ENCODE measurements at regions not wholly inside any gene's neighbourhood (a gene's known extent, or its start where the extent isn't known, plus 50 kb on each side); places are given as distances from the start of the nearest gene placed in this dataset.

DNA sequence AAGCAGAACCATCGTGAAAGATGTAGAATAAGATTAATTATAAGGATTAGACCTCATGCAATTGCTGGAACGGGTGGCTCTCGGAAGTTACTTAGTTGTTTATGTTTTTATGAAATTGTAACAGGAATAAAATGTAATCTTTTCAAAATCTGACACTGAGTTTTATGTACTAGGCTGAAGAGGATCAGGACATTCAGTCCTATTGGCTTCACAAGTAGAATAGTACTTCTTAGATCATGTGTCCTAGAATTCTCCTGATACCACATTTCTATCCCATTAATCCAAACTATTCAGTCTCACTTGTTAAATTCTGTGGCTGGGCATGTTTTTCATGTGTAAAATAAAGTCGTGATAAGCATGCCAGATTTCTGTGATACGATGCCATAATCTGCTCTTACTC lies 423.5 kb upstream of the OR4E1 start:
- TF ChIP-seq, protein P1, sequence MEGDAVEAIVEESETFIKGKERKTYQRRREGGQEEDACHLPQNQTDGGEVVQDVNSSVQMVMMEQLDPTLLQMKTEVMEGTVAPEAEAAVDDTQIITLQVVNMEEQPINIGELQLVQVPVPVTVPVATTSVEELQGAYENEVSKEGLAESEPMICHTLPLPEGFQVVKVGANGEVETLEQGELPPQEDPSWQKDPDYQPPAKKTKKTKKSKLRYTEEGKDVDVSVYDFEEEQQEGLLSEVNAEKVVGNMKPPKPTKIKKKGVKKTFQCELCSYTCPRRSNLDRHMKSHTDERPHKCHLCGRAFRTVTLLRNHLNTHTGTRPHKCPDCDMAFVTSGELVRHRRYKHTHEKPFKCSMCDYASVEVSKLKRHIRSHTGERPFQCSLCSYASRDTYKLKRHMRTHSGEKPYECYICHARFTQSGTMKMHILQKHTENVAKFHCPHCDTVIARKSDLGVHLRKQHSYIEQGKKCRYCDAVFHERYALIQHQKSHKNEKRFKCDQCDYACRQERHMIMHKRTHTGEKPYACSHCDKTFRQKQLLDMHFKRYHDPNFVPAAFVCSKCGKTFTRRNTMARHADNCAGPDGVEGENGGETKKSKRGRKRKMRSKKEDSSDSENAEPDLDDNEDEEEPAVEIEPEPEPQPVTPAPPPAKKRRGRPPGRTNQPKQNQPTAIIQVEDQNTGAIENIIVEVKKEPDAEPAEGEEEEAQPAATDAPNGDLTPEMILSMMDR (IDR thresholded peaks at IDR 0.05; ENCODE audit: low read depth, low read length), result no peak
- Histone ChIP-seq H3K4me3 (no peak overlapping the region), H3K36me3 (no peaks in the 10 kb centered on the region), H3K4me1 (ENCODE audit: low read depth) (no peaks in the 10 kb centered on the region), H3K27me3 (peaks cover 6% of the 10 kb centered on the region), H3K27ac (no peak overlapping the region), H3K9me3 (ENCODE audit: low read depth) (no peaks in the 10 kb centered on the region)
- DNase-seq (ENCODE audit: low read depth in 1 of 2, low spot score in 1 of 2), result no peak

DNA sequence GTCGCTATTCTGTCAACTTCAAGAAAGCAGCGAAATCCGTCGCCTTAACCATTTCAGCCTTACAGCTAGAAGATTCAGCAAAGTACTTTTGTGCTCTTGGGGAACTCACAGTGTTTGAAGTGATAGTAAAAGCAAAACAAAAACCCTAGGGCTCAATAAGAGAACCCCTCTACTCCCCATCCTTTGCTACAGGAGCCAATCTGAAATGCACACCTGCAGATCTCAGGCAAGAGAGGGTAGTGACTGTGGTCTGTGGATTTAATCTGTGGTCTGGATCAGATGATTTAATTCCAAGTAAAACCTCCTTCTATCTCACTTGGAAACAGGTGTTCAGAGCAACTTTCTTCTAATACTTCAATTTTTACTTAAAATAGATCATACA lies 422.9 kb upstream of the OR4E1 start:
- Histone ChIP-seq H3K27me3 (peaks cover 6% of the 10 kb centered on the region), H3K27ac (no peak overlapping the region), H3K9me3 (ENCODE audit: low read depth) (no peaks in the 10 kb centered on the region), H3K36me3 (no peaks in the 10 kb centered on the region), H3K4me1 (ENCODE audit: low read depth) (no peaks in the 10 kb centered on the region), H3K4me3 (no peak overlapping the region)
- TF ChIP-seq, protein P1 (IDR thresholded peaks at IDR 0.05; ENCODE audit: low read depth, low read length), result no peak
- DNase-seq (ENCODE audit: low read depth in 1 of 2, low spot score in 1 of 2), result no peak

DNA sequence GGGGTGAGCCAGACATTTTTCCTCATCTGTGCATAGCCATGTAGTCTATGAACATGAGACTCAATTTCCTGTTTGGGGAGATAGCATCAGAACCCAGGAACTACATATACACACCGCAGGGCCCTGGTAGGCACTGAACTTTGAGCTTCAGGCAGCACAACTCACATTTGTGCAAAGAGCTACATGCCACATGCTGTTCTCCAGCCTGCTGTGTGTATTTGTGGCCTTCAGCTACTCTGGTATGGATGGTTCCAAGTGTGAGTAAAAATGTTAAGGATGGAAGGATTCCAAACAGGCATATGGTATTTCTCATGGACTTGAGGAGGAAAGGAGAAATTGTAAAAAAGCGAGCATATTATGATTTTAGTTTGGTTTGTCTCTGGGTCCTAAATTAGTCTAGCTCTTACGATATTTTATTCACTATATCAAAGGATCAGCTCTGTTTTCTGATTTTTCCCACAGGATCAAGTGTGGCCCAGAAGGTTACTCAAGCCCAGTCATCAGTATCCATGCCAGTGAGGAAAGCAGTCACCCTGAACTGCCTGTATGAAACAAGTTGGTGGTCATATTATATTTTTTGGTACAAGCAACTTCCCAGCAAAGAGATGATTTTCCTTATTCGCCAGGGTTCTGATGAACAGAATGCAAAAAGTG lies 422.4 kb upstream of the OR4E1 start:
- peak in 1 of 2 donors; percentile 16 for DNase-seq (ENCODE audit: low read depth in 1 of 2, low spot score in 1 of 2)
- Histone ChIP-seq H3K27ac (no peak overlapping the region), H3K4me3 (no peak overlapping the region), H3K36me3 (no peaks in the 10 kb centered on the region), H3K4me1 (ENCODE audit: low read depth) (no peaks in the 10 kb centered on the region), H3K27me3 (peaks cover 6% of the 10 kb centered on the region), H3K9me3 (ENCODE audit: low read depth) (no peaks in the 10 kb centered on the region)
- TF ChIP-seq, protein P1 (IDR thresholded peaks at IDR 0.05; ENCODE audit: low read depth, low read length), result no peak

DNA sequence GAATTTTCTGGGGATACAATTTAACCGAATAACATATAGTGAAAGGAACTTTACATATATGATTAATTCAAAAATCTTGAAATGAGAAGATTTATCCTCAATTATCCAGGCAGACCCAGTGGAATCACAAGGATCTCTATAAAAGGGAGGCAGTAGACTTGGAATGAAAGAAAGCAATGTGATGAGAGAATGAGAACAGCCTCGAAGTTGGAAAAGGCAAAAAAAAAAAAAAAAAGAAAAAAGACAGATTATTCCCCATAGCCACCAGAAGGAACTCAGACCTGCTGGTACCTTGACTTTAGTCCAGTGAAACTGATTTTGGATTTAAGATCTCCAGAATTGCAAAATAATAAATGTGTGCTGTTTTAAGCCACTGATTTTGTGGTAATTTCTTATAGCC lies 416.3 kb upstream of the OR4E1 start:
- Histone ChIP-seq H3K4me3 (no peak overlapping the region), H3K9me3 (ENCODE audit: low read depth) (no peaks in the 10 kb centered on the region), H3K27me3 (no peaks in the 10 kb centered on the region), H3K27ac (no peak overlapping the region), H3K36me3 (no peaks in the 10 kb centered on the region), H3K4me1 (ENCODE audit: low read depth) (peaks cover 10% of the 10 kb centered on the region)
- no peak for DNase-seq (ENCODE audit: low read depth in 1 of 2, low spot score in 1 of 2)
- TF ChIP-seq, protein P1 (IDR thresholded peaks at IDR 0.05; ENCODE audit: low read depth, low read length), result no peak

DNA sequence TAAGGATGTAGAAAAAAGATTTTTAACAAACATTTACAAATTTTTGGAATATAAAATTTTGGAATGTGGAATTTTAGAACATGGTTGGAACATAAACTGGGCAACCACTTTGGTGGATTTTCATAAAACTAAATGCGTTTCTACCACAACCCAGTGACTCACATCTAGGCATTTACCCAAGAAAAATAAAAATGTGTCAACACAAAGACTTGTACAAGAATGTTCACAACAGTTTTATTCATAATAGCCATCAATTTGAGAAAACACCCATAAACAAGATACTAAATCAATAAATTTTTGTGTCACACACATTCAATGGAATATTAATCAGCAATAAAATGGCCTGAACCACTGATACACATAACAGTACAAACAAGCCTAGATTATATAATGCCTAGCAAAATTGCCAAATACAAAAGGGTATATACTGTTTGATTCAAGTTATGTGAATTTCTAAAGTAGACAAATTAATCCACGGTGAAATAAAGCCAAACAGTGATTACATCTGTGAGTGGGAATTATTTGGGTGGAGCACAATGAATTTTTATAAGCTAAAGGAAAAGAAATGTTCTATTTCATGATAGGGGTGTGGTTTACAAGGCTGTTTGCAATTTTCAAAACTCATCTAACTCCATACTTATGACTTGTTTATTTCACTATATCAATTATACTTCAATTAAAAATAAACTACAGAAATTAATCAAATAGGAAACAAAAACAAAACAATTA lies 415.2 kb upstream of the OR4E1 start:
- no peaks in the 10 kb centered on the region for H3K27me3 ChIP-seq
- H3K27ac ChIP-seq, result no peak overlapping the region
- no peak overlapping the region for H3K4me3 ChIP-seq
- H3K9me3 ChIP-seq (ENCODE audit: low read depth), result no peaks in the 10 kb centered on the region
- peak in 1 of 2 donors; percentile 52 for DNase-seq (ENCODE audit: low read depth in 1 of 2, low spot score in 1 of 2)
- TF ChIP-seq, protein P1 (IDR thresholded peaks at IDR 0.05; ENCODE audit: low read depth, low read length), result no peak
- H3K36me3 ChIP-seq, result no peaks in the 10 kb centered on the region
- peaks cover 10% of the 10 kb centered on the region for H3K4me1 ChIP-seq (ENCODE audit: low read depth)
